ENCODE measurements at regions not wholly inside any gene's neighbourhood (a gene's known extent, or its start where the extent isn't known, plus 50 kb on each side); places are given as distances from the start of the nearest gene placed in this dataset.

DNA sequence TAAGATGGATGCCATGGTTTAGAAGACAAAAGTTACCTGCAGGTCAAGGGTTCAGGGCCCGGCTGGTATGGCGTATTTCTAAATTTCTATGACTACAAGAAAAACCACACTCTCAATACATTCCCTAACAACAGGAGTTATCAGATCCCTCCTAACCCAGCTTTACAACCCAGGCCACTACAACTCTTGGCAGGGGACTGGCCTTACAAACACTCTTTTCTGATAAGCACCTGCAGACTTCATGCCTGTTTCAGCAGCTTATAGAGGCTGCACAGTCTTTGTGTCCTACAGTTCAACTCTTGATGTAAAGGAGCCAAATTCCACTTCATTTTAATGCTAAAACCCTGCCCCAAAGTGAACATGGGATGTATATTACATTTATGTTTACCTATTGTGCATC is 461.4 kb downstream of the SIPA1L2 start:
- TF ChIP-seq, protein P1, sequence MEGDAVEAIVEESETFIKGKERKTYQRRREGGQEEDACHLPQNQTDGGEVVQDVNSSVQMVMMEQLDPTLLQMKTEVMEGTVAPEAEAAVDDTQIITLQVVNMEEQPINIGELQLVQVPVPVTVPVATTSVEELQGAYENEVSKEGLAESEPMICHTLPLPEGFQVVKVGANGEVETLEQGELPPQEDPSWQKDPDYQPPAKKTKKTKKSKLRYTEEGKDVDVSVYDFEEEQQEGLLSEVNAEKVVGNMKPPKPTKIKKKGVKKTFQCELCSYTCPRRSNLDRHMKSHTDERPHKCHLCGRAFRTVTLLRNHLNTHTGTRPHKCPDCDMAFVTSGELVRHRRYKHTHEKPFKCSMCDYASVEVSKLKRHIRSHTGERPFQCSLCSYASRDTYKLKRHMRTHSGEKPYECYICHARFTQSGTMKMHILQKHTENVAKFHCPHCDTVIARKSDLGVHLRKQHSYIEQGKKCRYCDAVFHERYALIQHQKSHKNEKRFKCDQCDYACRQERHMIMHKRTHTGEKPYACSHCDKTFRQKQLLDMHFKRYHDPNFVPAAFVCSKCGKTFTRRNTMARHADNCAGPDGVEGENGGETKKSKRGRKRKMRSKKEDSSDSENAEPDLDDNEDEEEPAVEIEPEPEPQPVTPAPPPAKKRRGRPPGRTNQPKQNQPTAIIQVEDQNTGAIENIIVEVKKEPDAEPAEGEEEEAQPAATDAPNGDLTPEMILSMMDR (IDR thresholded peaks at IDR 0.05): no peak
- TF ChIP-seq POLR2A (IDR thresholded peaks at IDR 0.05): no peak
